Keratinocyte (primary cell): ENCODE measurements at regions not wholly inside any gene's neighbourhood (a gene's known extent, or its start where the extent isn't known, plus 50 kb on each side); places are given as distances from the start of the nearest gene placed in this dataset.

Source experiments
- EZH2 ChIP-seq: IDR thresholded peaks from one replicate; pipeline ENCODE4 v1.6.1; 2012; ENCODE audit warnings: inconsistent platforms, mild to moderate bottlenecking, low read length, moderate library complexity
- TF ChIP-seq, protein P1 (sequence below), 3 experiments: IDR thresholded peaks in 1 of 3; conservative IDR thresholded peaks in 1 of 3; optimal IDR thresholded peaks in 1 of 3; 2 replicates in 2 of 3; 3 replicates in 1 of 3; pipeline versions ENCODE3 to v1.5.1; 2011; ENCODE audit warnings: low read length in 3 of 3, mild to moderate bottlenecking in 3 of 3, moderate library complexity in 2 of 3, control low read depth in 1 of 3, inconsistent platforms in 1 of 3; ENCODE audit not compliant: insufficient read depth in 2 of 3; ENCODE audit errors: extremely low read depth in 1 of 3

DNA sequence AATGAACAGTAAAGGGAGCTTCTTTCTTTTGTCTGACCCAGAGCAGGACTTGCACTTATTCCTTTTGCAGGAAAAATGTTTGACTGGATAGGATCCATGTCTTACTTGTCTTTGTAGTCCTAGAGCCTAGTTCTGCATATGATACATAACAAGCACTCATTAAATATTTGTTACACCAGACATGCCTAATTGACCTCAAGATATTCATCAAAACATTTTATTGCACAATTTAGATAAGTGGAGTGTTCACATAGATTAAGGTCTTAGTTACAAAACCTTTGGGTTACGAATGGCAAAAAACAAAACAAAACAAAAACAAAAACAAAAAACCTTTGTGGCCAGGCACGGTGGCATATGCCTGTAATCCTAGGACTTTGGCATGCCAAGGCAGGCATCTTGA lies 735.8 kb upstream of the NRSN1 start:
- TF ChIP-seq, protein P1, sequence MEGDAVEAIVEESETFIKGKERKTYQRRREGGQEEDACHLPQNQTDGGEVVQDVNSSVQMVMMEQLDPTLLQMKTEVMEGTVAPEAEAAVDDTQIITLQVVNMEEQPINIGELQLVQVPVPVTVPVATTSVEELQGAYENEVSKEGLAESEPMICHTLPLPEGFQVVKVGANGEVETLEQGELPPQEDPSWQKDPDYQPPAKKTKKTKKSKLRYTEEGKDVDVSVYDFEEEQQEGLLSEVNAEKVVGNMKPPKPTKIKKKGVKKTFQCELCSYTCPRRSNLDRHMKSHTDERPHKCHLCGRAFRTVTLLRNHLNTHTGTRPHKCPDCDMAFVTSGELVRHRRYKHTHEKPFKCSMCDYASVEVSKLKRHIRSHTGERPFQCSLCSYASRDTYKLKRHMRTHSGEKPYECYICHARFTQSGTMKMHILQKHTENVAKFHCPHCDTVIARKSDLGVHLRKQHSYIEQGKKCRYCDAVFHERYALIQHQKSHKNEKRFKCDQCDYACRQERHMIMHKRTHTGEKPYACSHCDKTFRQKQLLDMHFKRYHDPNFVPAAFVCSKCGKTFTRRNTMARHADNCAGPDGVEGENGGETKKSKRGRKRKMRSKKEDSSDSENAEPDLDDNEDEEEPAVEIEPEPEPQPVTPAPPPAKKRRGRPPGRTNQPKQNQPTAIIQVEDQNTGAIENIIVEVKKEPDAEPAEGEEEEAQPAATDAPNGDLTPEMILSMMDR (optimal IDR thresholded peaks at IDR 0.05 in 1 of 3, IDR thresholded peaks at IDR 0.05 in 1 of 3, conservative IDR thresholded peaks at IDR 0.05 in 1 of 3; ENCODE audit: extremely low read depth in 1 of 3, insufficient read depth in 2 of 3, low read length in 3 of 3) = no peak
- TF ChIP-seq EZH2 = no peak
